ENCODE measurements at regions not wholly inside any gene's neighbourhood (a gene's known extent, or its start where the extent isn't known, plus 50 kb on each side); places are given as distances from the start of the nearest gene placed in this dataset.
A peak's percentile ranks its signal among the peaks of the same experiment; 100 is the strongest.

DNA sequence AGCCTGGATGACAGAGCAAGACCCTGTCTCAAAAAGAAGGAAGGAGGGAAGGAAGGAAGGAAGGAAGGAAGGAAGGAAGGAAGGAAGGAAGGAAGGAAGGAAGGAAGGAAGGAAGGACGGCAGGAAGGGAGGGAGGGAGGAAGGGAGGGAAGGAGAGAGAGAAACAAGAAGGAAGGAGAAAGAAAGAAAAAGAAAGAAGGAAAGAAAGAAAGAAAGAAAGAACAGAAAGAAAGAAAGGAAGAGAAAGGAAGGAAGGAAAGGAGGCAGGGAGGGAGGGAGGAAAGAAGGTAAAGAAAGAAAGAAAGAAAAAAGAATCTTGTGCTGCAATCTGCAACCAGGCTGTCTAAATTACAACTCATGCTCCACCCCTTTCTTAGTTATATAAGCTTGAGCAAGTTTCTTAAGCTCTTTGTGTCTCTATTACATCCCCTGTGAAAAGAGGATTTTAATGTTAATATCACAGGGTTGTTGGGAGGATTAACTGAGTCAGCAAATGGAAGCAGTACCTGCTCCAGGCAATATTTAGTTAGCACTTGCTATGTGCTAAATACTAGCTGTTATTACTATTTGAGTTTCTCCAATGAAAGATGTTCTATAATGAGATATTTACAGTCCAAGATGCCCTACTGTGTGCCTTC, 917.9 kb upstream of the AUTS2 start:
- Histone ChIP-seq H2BK120ac (ENCODE audit: low read depth, low read length) (no peak overlapping the region), H3K23ac (ENCODE audit: low read depth, low read length) (no peak overlapping the region), H4K91ac (ENCODE audit: insufficient read depth, low read depth, low read length) (no peak overlapping the region), H3K4ac (ENCODE audit: low read depth, low read length) (no peak overlapping the region), H2BK15ac (ENCODE audit: low read depth, low read length) (no peak overlapping the region), H2AK5ac (ENCODE audit: low read depth, low read length) (no peak overlapping the region), H2AFZ (replicated peaks; ENCODE audit: low read length, poor library complexity) (no peak overlapping the region), H3K27me3 (ENCODE audit: control insufficient read depth, insufficient read depth, low read length) (no peaks in the 10 kb centered on the region), H3K4me1 (ENCODE audit: control insufficient read depth, insufficient read depth, low read length) (no peaks in the 10 kb centered on the region), H3K56ac (ENCODE audit: extremely low read depth, insufficient read depth, low read length) (no peak overlapping the region), H3K9me1 (ENCODE audit: insufficient read depth, low read length) (no peaks in the 10 kb centered on the region), H3K14ac (replicated peaks; ENCODE audit: low read depth, low read length) (no peak overlapping the region), H3K9ac (ENCODE audit: low read depth, low read length) (no peak overlapping the region), H3K4me3 (ENCODE audit: insufficient read depth, low read depth, low read length) (no peak overlapping the region), H3K79me1 (ENCODE audit: low read depth in 1 of 2, low read length in 2 of 2) (no peaks in the 10 kb centered on the region), H3K18ac (ENCODE audit: low read depth, low read length) (no peak overlapping the region), H3K27ac (ENCODE audit: insufficient read depth, low read length) (no peak overlapping the region), H4K5ac (ENCODE audit: low read depth, low read length) (no peak overlapping the region), H3K9me3 (ENCODE audit: control insufficient read depth, insufficient read depth, low read length) (peaks cover 8% of the 10 kb centered on the region), H3K36me3 (ENCODE audit: control insufficient read depth, insufficient read depth, low read length) (no peaks in the 10 kb centered on the region), H3K4me2 (ENCODE audit: low read depth, low read length) (no peak overlapping the region), H4K8ac (ENCODE audit: low read depth in 2 of 2, low read length in 2 of 2) (no peak overlapping the region), H2BK5ac (ENCODE audit: low read depth, low read length, poor library complexity, severe bottlenecking) (no peak overlapping the region), H4K20me1 (ENCODE audit: insufficient read depth, low read length) (no peaks in the 10 kb centered on the region), H2BK20ac (ENCODE audit: low read depth, low read length) (no peak overlapping the region), H2AK9ac (replicated peaks; ENCODE audit: low read depth, low read length, poor library complexity) (no peak overlapping the region)
- CTCF ChIA-PET: interaction anchor here (0.7 kb wide), 1 partner anchor 118 kb away, joined by 7 read pairs; no protein-coding TSS in a partner anchor
- dilution Hi-C loops (cut with HindIII; ENCODE audit: low sequenced_read_pairs, unreplicated experiment): no loop called here
- in situ Hi-C loops (cut with MboI; ENCODE audit: low sequenced_read_pairs): no loop called here
- ATAC-seq (ENCODE audit: low read depth) (no peak), DNase-seq (no peak)
- whole genome bisulfite sequencing, 2 experiments (ENCODE audit: extremely low coverage in 2 of 2, insufficient read length in 1 of 2): 75% methylated on average over 1 of the region's 1 CpG; no CpG with 5 or more reads in 1 of the 2 experiments
- POLR2A ChIA-PET (ENCODE audit: unreplicated experiment): no interaction called here
- no TSS peak for BruUV-seq (replicated peaks)
- intact Hi-C loops (cut with micrococcal nuclease): no loop called here
- TF ChIP-seq RCOR1 (IDR thresholded peaks at IDR 0.05; ENCODE audit: insufficient replicate concordance, low read length) (no peak), BHLHE40 (IDR thresholded peaks at IDR 0.05; ENCODE audit: low read depth, low read length) (no peak), SMC3 (IDR thresholded peaks at IDR 0.05; ENCODE audit: low read depth, low read length) (no peak), MAFK (IDR thresholded peaks at IDR 0.05; ENCODE audit: low read depth, low read length) (peak; percentile 30; the same call in 1 of the 2 replicates), NFE2L2 (IDR thresholded peaks at IDR 0.05; ENCODE audit: low read depth, low read length) (no peak), ELK1 (IDR thresholded peaks at IDR 0.05; ENCODE audit: borderline replicate concordance, low read depth, low read length) (no peak)

All from IMR-90 (cell line).